ENCODE measurements at regions not wholly inside any gene's neighbourhood (a gene's known extent, or its start where the extent isn't known, plus 50 kb on each side); places are given as distances from the start of the nearest gene placed in this dataset.

GRCh38 chr3:152719264-152719663 lies 115.7 kb upstream of the P2RY1 start:
- DNase-seq (ENCODE audit: low spot score), result no peak

GRCh38 chr3:152720951-152721718 lies 113.8 kb upstream of the P2RY1 start:
- DNase-seq (ENCODE audit: low spot score), result no peak

GRCh38 chr3:152724270-152724669 lies 110.7 kb upstream of the P2RY1 start:
- DNase-seq (ENCODE audit: low spot score), result no peak

- no peak for DNase-seq (ENCODE audit: low spot score)
These were observed 106.5 kb upstream of the P2RY1 start for GRCh38 chr3:152728231-152728980.

GRCh38 chr3:152729906-152730305 lies 105.0 kb upstream of the P2RY1 start:
- no peak for DNase-seq (ENCODE audit: low spot score)

- DNase-seq (ENCODE audit: low spot score), result no peak
These were observed 103.4 kb upstream of the P2RY1 start for GRCh38 chr3:152731511-152731910.

- DNase-seq (ENCODE audit: low spot score), result no peak
These were observed 101.3 kb upstream of the P2RY1 start for GRCh38 chr3:152733584-152734119.

- DNase-seq (ENCODE audit: low spot score), result no peak
These were observed 97.7 kb upstream of the P2RY1 start for GRCh38 chr3:152737021-152737908.

- no peak for DNase-seq (ENCODE audit: low spot score)
These were observed 96.3 kb upstream of the P2RY1 start for GRCh38 chr3:152738656-152739055.

GRCh38 chr3:152742368-152743347 lies 92.3 kb upstream of the P2RY1 start:
- no peak for DNase-seq (ENCODE audit: low spot score)

GRCh38 chr3:152745646-152746045 lies 89.3 kb upstream of the P2RY1 start:
- no peak for DNase-seq (ENCODE audit: low spot score)

GRCh38 chr3:152754303-152754702 lies 80.6 kb upstream of the P2RY1 start:
- DNase-seq (ENCODE audit: low spot score), result no peak

GRCh38 chr3:152756807-152757206 lies 78.1 kb upstream of the P2RY1 start:
- DNase-seq (ENCODE audit: low spot score), result no peak

GRCh38 chr3:152760024-152760563 lies 74.8 kb upstream of the P2RY1 start:
- no peak for DNase-seq (ENCODE audit: low spot score)

- no peak for DNase-seq (ENCODE audit: low spot score)
These were observed 74.3 kb upstream of the P2RY1 start for GRCh38 chr3:152760591-152760990.

- no peak for DNase-seq (ENCODE audit: low spot score)
These were observed 66.5 kb upstream of the P2RY1 start for GRCh38 chr3:152768478-152768877.

GRCh38 chr3:152769523-152769922 lies 65.4 kb upstream of the P2RY1 start:
- DNase-seq (ENCODE audit: low spot score), result no peak

- DNase-seq (ENCODE audit: low spot score), result no peak
These were observed 64.6 kb upstream of the P2RY1 start for GRCh38 chr3:152770296-152770695.

- DNase-seq (ENCODE audit: low spot score), result no peak
These were observed 63.8 kb upstream of the P2RY1 start for GRCh38 chr3:152771120-152771519.

GRCh38 chr3:152772674-152773225 lies 62.2 kb upstream of the P2RY1 start:
- no peak for DNase-seq (ENCODE audit: low spot score)
